WTC11 (cell line): ENCODE measurements at regions not wholly inside any gene's neighbourhood (a gene's known extent, or its start where the extent isn't known, plus 50 kb on each side); places are given as distances from the start of the nearest gene placed in this dataset.

ENCODE experiments used
- CREB1 ChIP-seq: sonication (generic); formaldehyde crosslinking; IDR thresholded peaks from 2 replicates; pipeline ENCODE4 v1.8.0; 2023; ENCODE audit warnings: mild to moderate bottlenecking, missing genetic modification reagents
- CTCF ChIP-seq: fragments of 200-600 bp; IDR thresholded peaks from 2 replicates; pipeline ENCODE4 v1.8.0; 2022; ENCODE audit warnings: antibody characterized with exemption
- GABPB1 ChIP-seq: sonication (generic); formaldehyde crosslinking; IDR thresholded peaks from 2 replicates; pipeline ENCODE4 v1.8.1; 2023; ENCODE audit warnings: mild to moderate bottlenecking, missing genetic modification reagents
- JUN ChIP-seq: sonication (generic); formaldehyde crosslinking; IDR thresholded peaks from 2 replicates; pipeline ENCODE4 v1.8.0; 2023; ENCODE audit warnings: mild to moderate bottlenecking, missing genetic modification reagents
- MAX ChIP-seq: sonication (generic); formaldehyde crosslinking; IDR thresholded peaks from 2 replicates; pipeline ENCODE4 v1.8.0; 2022; ENCODE audit warnings: mild to moderate bottlenecking, missing genetic modification reagents
- NFYB ChIP-seq: sonication (generic); formaldehyde crosslinking; conservative IDR thresholded peaks from 2 replicates; pipeline ENCODE4 v1.8.0; 2022; ENCODE audit warnings: low read depth, missing genetic modification reagents
- PREB ChIP-seq: sonication (generic); formaldehyde crosslinking; IDR thresholded peaks from 2 replicates; pipeline ENCODE4 v1.8.1; 2022; ENCODE audit warnings: mild to moderate bottlenecking, missing genetic modification reagents, moderate library complexity, borderline replicate concordance
- SP1 ChIP-seq: sonication (generic); formaldehyde crosslinking; conservative IDR thresholded peaks from 2 replicates; pipeline ENCODE4 v1.8.1; 2022; ENCODE audit warnings: missing genetic modification reagents
- TCF7 ChIP-seq: sonication (generic); formaldehyde crosslinking; IDR thresholded peaks from 2 replicates; pipeline ENCODE4 v1.8.0; 2022; ENCODE audit warnings: mild to moderate bottlenecking, low read depth, missing genetic modification reagents, moderate library complexity
- ZBTB21 ChIP-seq: sonication (generic); formaldehyde crosslinking; IDR thresholded peaks from 2 replicates; pipeline ENCODE4 v1.8.1; 2023; ENCODE audit warnings: mild to moderate bottlenecking, missing genetic modification reagents, borderline replicate concordance
- ZNF121 ChIP-seq: sonication (generic); formaldehyde crosslinking; IDR thresholded peaks from 2 replicates; pipeline ENCODE4 v1.8.0; 2023; ENCODE audit warnings: missing genetic modification reagents
- ZNF317 ChIP-seq: sonication (generic); formaldehyde crosslinking; IDR thresholded peaks from 2 replicates; pipeline ENCODE4 v1.8.1; 2023; ENCODE audit warnings: low read depth, mild to moderate bottlenecking, moderate library complexity, missing genetic modification reagents, borderline replicate concordance
- ZNF423 ChIP-seq: fragments of 250-450 bp; sonication (Bioruptor Pico); IDR thresholded peaks from 2 replicates; pipeline ENCODE4 v2.1.2; 2022; ENCODE audit warnings: mild to moderate bottlenecking, moderate library complexity

GRCh38 chr11:15621565-15621964, 506.8 kb downstream of the INSC start:
- TF ChIP-seq CTCF (no peak), JUN (CRISPR knock-in tag) (no peak), GABPB1 (CRISPR knock-in tag) (no peak), ZNF317 (CRISPR knock-in tag) (no peak), ZBTB21 (CRISPR knock-in tag) (no peak), NFYB (no peak), CREB1 (CRISPR knock-in tag) (no peak), TCF7 (CRISPR knock-in tag) (no peak), ZNF121 (CRISPR knock-in tag) (no peak), SP1 (CRISPR knock-in tag) (no peak), MAX (CRISPR knock-in tag) (no peak), PREB (CRISPR knock-in tag) (no peak), ZNF423 (no peak)
